Heart right ventricle (tissue), 16 donors: ENCODE measurements at regions not wholly inside any gene's neighbourhood (a gene's known extent, or its start where the extent isn't known, plus 50 kb on each side); places are given as distances from the start of the nearest gene placed in this dataset.
"Not testable (repeated sequence)": the region's sequence is repeated elsewhere in the genome, so short reads cannot be mapped to it uniquely, and the experiment has no call there.

Experiments
- ATAC-seq, 8 donors: fragments of 200-7000 bp; cut with Tn5 transposase; one replicate each; pipeline ENCODE4 v1.9.1; 2020; ENCODE audit warnings: mild to moderate bottlenecking in 8 of 8, moderate library complexity in 8 of 8, moderate number of reproducible peaks in 1 of 8
- DNase-seq, 2 donors: peaks; one replicate each; pipeline ENCODE4 v3.0.0-alpha.2; 2020
- H3K27ac ChIP-seq, 10 donors: fragments of 200-600 bp; sonication (generic) in 2 of 10; one replicate each; pipeline versions ENCODE4 v1.5.0 to v1.8.0; 2020 to 2022; ENCODE audit warnings: mild to moderate bottlenecking in 3 of 10
- H3K27me3 ChIP-seq, 7 donors: fragments of 200-600 bp; one replicate each; pipeline ENCODE4 v1.8.0; 2021 to 2022; ENCODE audit warnings: mild to moderate bottlenecking in 2 of 7
- H3K36me3 ChIP-seq, 9 donors: fragments of 200-600 bp; sonication (generic) in 1 of 9; one replicate each; pipeline versions ENCODE4 v1.5.0 to v1.8.0; 2020 to 2022; ENCODE audit warnings: mild to moderate bottlenecking in 2 of 9
- H3K4me1 ChIP-seq, 9 donors: fragments of 200-600 bp; sonication (generic) in 1 of 9; one replicate each; pipeline versions ENCODE4 v1.5.0 to v1.8.0; 2020 to 2022; ENCODE audit warnings: mild to moderate bottlenecking in 4 of 9
- H3K4me3 ChIP-seq, 10 donors: fragments of 200-600 bp; sonication (generic) in 2 of 10; one replicate each; pipeline versions ENCODE4 v1.5.0 to v1.8.0; 2020 to 2022; ENCODE audit warnings: mild to moderate bottlenecking in 7 of 10, moderate library complexity in 2 of 10
- H3K9me3 ChIP-seq, 11 donors: fragments of 200-600 bp in 10 of 11; sonication (generic) in 2 of 11; one replicate each; pipeline versions ENCODE4 v1.5.0 to v1.8.0; 2013 to 2022; ENCODE audit warnings: mild to moderate bottlenecking in 2 of 11, control low read depth in 1 of 11, moderate library complexity in 1 of 11
- CTCF ChIP-seq, 9 donors: fragments of 200-600 bp; sonication (generic) in 2 of 9; IDR thresholded peaks; one replicate each; pipeline versions ENCODE4 v1.5.0 to v1.8.0; 2021 to 2022; ENCODE audit warnings: antibody characterized with exemption in 9 of 9, mild to moderate bottlenecking in 5 of 9, moderate library complexity in 1 of 9
- WGBS, 2 donors: extraction: QIAGEN DNeasy Blood & Tissue Kit; methylation state at CpG; one replicate each; pipeline ENCODE4 v1.1.7; 2013; ENCODE audit warnings: inconsistent platforms in 1 of 2; 5-methylcytosine and 5-hydroxymethylcytosine counted together
- intact Hi-C, 10 donors: fragments of 100-400 bp; cut with DNase I; formaldehyde crosslinking; loops; one replicate each; pipeline versions ENCODE4 v1.11.1 to v1.14.2; 2022
- donor health status: Arrhythmogenic right ventricular cardiomyopathy.
- donor health status: ischemic (EF 13 %, LVEDD 7.1; RV severe dilation, severe dysfunction).
- donor health status: healthy with polysubstance abuse.
- donor health status: DM: no; HTN: yes; CAD: no.
- donor health status: DM: no; HTN: no; CAD: no.
- donor health status: ischemic (EF 25% LVEDD 6.9; RV normal size, moderate dysfunction).
- donor health status: ischemic (EF 25% LVEDD 5.7; RV mildly dilated, moderate dysfunction).
- donor health status: healthy.
- donor health status: DM: yes; HTN: yes; CAD: no.
- donor health status: Ischemic cardiomyopathy.
- donor health status: ischemic (EF 35%, LVEDD 5.7; RV mildly dilated, moderate dysfunction).
- donor health status: nonischemic (EF 11% LVEDD 7.7; RV severe dilation, severe dysfunction).
- donor health status: DM: yes; HTN: yes; CAD: no.
- donor health status: PGD.
- donor health status: ischemic (EF 29% LVEDD 5.4; RV normal size, mild dysfunction).
- donor health status: nonischemic (EF 23%, LVEDD 6.1; RV moderate dilation, normal function).

DNA sequence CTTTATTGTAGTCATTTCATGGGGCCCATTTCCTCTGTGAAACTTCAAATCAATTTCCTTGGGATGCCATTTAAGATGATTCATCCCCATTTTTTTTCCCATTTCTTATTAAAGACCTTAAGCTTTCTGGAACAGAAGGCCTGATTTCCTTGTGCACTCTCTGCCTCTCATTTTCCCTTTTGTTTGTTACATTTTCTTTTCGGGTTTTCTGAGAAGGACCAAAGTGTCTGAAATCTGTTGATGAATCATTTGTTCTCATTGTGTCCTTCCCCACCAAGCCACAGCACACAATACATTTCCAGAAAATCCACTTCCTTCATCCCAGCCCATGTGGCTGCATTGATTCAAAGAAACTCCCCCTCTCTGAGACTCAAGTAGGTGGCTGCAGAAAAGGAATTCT, 372.4 kb downstream of the SFMBT2 start:
- no peak overlapping the region for H3K27ac ChIP-seq
- no peaks in the 10 kb centered on the region for H3K9me3 ChIP-seq
- ATAC-seq (no peak), DNase-seq (no peak)
- intact Hi-C loops = no loop called here
- 76 to 86% methylated on average over 1 of the region's 1 CpG for whole genome bisulfite sequencing, 2 donors
- peaks cover 0 to 25% (median 0%) of the 10 kb centered on the region in 9 donors for H3K4me1 ChIP-seq
- TF ChIP-seq CTCF (IDR thresholded peaks at IDR 0.05) = no peak
- peaks cover 0 to 4% (median 0%) of the 10 kb centered on the region in 7 donors for H3K27me3 ChIP-seq
- no peak overlapping the region for H3K4me3 ChIP-seq
- no peaks in the 10 kb centered on the region for H3K36me3 ChIP-seq

DNA sequence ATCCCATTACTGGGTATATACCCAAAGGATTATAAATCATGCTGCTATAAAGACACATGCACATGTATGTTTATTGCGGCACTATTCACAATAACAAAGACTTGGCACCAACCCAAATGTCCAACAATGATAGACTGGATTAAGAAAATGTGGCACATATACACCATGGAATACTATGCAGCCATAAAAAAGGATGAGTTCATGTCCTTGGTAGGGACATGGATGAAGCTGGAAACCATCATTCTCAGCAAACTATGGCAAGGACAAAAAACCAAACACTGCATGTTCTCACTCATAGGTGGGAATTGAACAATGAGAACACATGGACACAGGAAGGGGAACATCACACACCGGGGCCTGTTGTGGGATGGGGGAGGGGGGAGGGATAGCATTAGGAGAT, 373.4 kb downstream of the SFMBT2 start:
- ATAC-seq, intact Hi-C loops, H3K9me3 ChIP-seq, H3K27me3 ChIP-seq, H3K27ac ChIP-seq, H3K36me3 ChIP-seq, H3K4me3 ChIP-seq, DNase-seq: not testable (repeated sequence)
- WGBS, 2 donors = 86 to 88% methylated on average over 2 of the region's 2 CpGs
- peaks cover 0 to 17% (median 0%) of the 10 kb centered on the region in 9 donors for H3K4me1 ChIP-seq

DNA sequence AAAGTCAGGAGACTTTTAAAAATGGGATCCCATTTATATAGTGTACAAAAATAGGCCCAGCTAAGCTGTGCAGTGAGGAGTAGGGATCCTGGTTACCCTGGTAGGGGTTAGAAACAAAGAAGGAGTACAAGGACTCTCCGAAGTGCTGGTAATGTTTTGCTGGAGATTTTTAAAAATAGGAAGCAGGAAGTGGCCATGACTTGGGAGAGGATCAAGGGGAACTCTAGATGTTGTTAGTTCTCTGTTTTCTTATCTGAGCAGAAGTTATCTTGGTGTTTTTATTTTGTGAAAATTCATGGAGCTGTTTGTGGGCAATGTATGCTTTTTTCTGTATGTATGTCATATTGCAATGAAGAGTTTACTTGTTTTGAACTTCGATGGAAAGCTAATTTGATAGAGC, 373.9 kb downstream of the SFMBT2 start:
- Histone ChIP-seq H3K4me1 (peaks cover 0 to 17% (median 0%) of the 10 kb centered on the region in 9 donors), H3K36me3 (no peaks in the 10 kb centered on the region), H3K27ac (no peak overlapping the region), H3K27me3 (peaks cover 0 to 4% (median 0%) of the 10 kb centered on the region in 7 donors), H3K4me3 (no peak overlapping the region), H3K9me3 (no peaks in the 10 kb centered on the region)
- intact Hi-C loops = no loop called here
- no peak for TF ChIP-seq CTCF (IDR thresholded peaks at IDR 0.05)
- WGBS, 2 donors = 63 to 71% methylated on average over 2 of the region's 2 CpGs
- no peak for DNase-seq
- ATAC-seq = no peak

DNA sequence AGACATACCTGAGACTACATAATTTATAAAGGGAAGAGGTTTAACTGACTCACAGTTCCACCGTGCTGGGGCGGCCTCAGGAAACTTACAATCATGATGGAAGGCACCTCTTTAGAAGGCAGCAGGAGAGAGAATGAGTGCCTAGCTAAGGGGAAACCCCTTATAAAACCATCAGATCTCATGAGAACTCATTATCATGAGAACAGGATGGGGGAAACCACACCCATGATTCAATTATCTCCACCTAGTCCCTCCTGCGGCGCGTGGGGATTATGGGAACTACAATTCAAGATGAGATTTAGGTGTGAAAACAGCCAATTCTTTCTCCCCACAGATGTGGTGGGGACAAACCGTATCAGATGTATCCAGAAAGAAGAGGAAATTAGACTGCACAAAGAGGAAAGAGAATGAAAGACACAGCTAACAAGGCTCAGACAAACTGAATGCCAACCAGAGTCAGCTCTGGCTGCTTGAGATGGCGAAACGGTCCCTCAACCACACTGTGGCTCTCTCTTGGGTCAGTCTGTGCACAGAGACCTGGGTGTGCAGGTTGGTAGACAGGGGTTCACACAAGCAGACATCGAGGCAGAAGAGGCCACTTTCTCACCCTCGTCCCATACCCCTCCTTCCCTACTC, 375.6 kb downstream of the SFMBT2 start:
- Histone ChIP-seq H3K9me3 (no peaks in the 10 kb centered on the region), H3K4me1 (peaks cover 0 to 17% (median 0%) of the 10 kb centered on the region in 9 donors), H3K36me3 (no peaks in the 10 kb centered on the region), H3K4me3 (no peak overlapping the region), H3K27ac (no peak overlapping the region), H3K27me3 (no peaks in the 10 kb centered on the region)
- no peak for TF ChIP-seq CTCF (IDR thresholded peaks at IDR 0.05)
- intact Hi-C loops = no loop called here
- ATAC-seq (no peak), DNase-seq (no peak)
- 73 to 79% methylated on average over 10 of the region's 10 CpGs for WGBS, 2 donors

GRCh38 chr10:7033031-7033430, 377.8 kb downstream of the SFMBT2 start:
- intact Hi-C loops = no loop called here
- Histone ChIP-seq H3K4me1 (peaks cover 0 to 30% (median 0%) of the 10 kb centered on the region in 9 donors), H3K9me3 (no peaks in the 10 kb centered on the region), H3K27me3 (no peaks in the 10 kb centered on the region), H3K27ac (no peak overlapping the region), H3K36me3 (no peaks in the 10 kb centered on the region), H3K4me3 (no peak overlapping the region)
- DNase-seq = no peak
- TF ChIP-seq CTCF (IDR thresholded peaks at IDR 0.05) = no peak
- no peak for ATAC-seq
- WGBS, 2 donors = 67 to 75% methylated on average over 1 of the region's 1 CpG
